GM23248 (cell line): ENCODE measurements at regions not wholly inside any gene's neighbourhood (a gene's known extent, or its start where the extent isn't known, plus 50 kb on each side); places are given as distances from the start of the nearest gene placed in this dataset.

Experiments
- DNase-seq: peaks from one replicate; pipeline ENCODE4 v3.0.0-alpha.2; 2015
- H2AFZ ChIP-seq: fragments of 200-600 bp; sonication (generic); 2 replicates; pipeline ENCODE4 v1.6.1; 2016; ENCODE audit warnings: antibody characterized with exemption
- H3F3A ChIP-seq: fragments of 200-600 bp; sonication (generic); 2 replicates; pipeline ENCODE4 v1.6.1; 2016; ENCODE audit warnings: mild to moderate bottlenecking, antibody characterized with exemption, mixed run types; ENCODE audit not compliant: insufficient read depth
- H3K27ac ChIP-seq: fragments of 200-600 bp; sonication (generic); 2 replicates; pipeline ENCODE4 v1.5.1; 2016; ENCODE audit warnings: mild to moderate bottlenecking
- H3K27me3 ChIP-seq: fragments of 200-600 bp; sonication (generic); replicated peaks from 2 replicates; pipeline ENCODE4 v1.6.1; 2016; ENCODE audit warnings: mild to moderate bottlenecking; ENCODE audit not compliant: insufficient read depth
- H3K36me3 ChIP-seq: fragments of 200-600 bp; sonication (generic); 2 replicates; pipeline ENCODE4 v1.6.1; 2016; ENCODE audit warnings: low read depth, mild to moderate bottlenecking
- H3K4me1 ChIP-seq: fragments of 200-600 bp; sonication (generic); 2 replicates; pipeline ENCODE4 v1.6.1; 2016; ENCODE audit warnings: mild to moderate bottlenecking; ENCODE audit not compliant: insufficient read depth
- H3K4me2 ChIP-seq: fragments of 200-600 bp; sonication (generic); one replicate; pipeline ENCODE4 v1.6.1; 2016; ENCODE audit warnings: mild to moderate bottlenecking; ENCODE audit not compliant: unreplicated experiment
- H3K4me3 ChIP-seq: fragments of 200-600 bp; sonication (generic); 2 replicates; pipeline ENCODE4 v1.5.1; 2016; ENCODE audit warnings: mild to moderate bottlenecking
- H3K79me2 ChIP-seq: fragments of 200-600 bp; sonication (generic); 2 replicates; pipeline ENCODE4 v1.6.1; 2016; ENCODE audit warnings: mild to moderate bottlenecking; ENCODE audit not compliant: insufficient read depth
- H3K9ac ChIP-seq: fragments of 200-600 bp; sonication (generic); 2 replicates; pipeline ENCODE4 v1.6.1; 2016; ENCODE audit warnings: mild to moderate bottlenecking
- H3K9me2 ChIP-seq: fragments of 200-600 bp; sonication (generic); 2 replicates; pipeline ENCODE4 v1.6.1; 2016; ENCODE audit warnings: mixed run types, mild to moderate bottlenecking, moderate library complexity; ENCODE audit not compliant: insufficient read depth
- H3K9me3 ChIP-seq: fragments of 200-600 bp; sonication (generic); one replicate; pipeline ENCODE4 v1.6.1; 2017; ENCODE audit warnings: low read depth
- H4K20me1 ChIP-seq: fragments of 200-600 bp; sonication (generic); 2 replicates; pipeline ENCODE4 v1.6.0; 2016; ENCODE audit not compliant: insufficient read depth
- EZH2 ChIP-seq: fragments of 200-600 bp; sonication (generic); IDR thresholded peaks from 2 replicates; pipeline ENCODE4 v1.6.1; 2018; ENCODE audit warnings: antibody characterized with exemption, mild to moderate bottlenecking; ENCODE audit not compliant: insufficient read depth, poor library complexity, severe bottlenecking
- EZH2phosphoT487 ChIP-seq: fragments of 200-600 bp; sonication (generic); IDR thresholded peaks from 2 replicates; pipeline ENCODE4 v1.6.1; 2018; ENCODE audit warnings: antibody characterized with exemption, moderate library complexity, mild to moderate bottlenecking, low read depth; ENCODE audit not compliant: insufficient read depth
- WGBS, 2 experiments: methylation state at CpG; one replicate each; pipeline ENCODE4 v1.1.6; 2015 to 2017; ENCODE audit warnings: low lambda C conversion rate in 2 of 2, low coverage in 1 of 2; ENCODE audit errors: missing lambda C conversion rate in 2 of 2; 5-methylcytosine and 5-hydroxymethylcytosine counted together
- in situ Hi-C: fragments of 300-500 bp; cut with MboI; formaldehyde crosslinking; loops from 2 replicates; pipeline ENCODE4 v1.15.0; 2020

DNA sequence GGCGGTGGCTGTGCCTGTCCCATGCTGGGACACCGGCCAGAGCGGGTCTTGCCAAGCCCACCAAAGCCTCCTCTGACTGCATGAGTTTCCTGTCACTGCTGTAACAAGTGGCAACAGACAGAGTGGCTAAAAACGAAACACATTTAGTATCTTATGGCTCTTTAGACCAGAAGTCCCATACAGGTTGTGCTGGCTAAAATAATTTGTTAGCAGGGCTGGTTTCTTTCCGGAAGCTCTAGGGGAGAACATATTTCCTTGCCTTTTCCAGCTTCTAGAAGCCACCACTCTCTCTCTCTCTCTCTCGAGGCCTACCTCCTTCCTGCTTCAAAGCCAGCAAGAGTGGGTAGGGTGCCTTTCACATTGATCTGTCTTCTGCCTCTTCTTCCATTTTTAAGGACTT lies 171.6 kb upstream of the PLPP4 start:
- Histone ChIP-seq H3K27ac (no peak overlapping the region), H3K9me2 (no peaks in the 10 kb centered on the region)
- in situ Hi-C loops: no loop called here

DNA sequence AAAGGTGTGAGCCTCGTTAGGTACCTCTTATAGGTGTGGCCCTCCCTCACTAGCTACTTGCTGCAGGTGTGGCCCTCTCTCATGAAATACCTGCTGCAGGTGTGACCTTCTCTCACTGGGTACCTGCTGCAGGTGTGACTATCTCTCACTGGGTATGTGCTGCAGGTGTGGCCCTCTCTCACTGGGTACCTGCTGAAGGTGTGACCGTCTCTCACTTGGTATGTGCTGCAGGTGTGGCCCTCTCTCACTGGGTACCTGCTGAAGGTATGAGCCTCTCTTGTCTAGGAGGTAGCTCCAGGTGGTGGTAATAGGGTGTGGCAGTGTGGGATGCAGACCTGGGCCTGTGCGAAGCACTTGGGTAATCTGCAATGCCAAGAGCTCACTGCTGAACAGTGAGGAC lies 170.7 kb upstream of the PLPP4 start:
- no peaks in the 10 kb centered on the region for H3K4me1 ChIP-seq

More for the DNA sequence above, 171.6 kb upstream of the PLPP4 start:
- 28 to 38% methylated on average over 6 of the region's 6 CpGs for WGBS, 2 experiments
- no peaks in the 10 kb centered on the region for H3F3A ChIP-seq
- H3K27me3 ChIP-seq: no peaks in the 10 kb centered on the region; the same call in 1 of the 2 replicates
- H3K9me3 ChIP-seq: no peaks in the 10 kb centered on the region
- H3K9ac ChIP-seq: no peak overlapping the region
- no peaks in the 10 kb centered on the region for H4K20me1 ChIP-seq
- no peaks in the 10 kb centered on the region for H3K4me1 ChIP-seq
- TF ChIP-seq EZH2: no peak
- no peak for TF ChIP-seq EZH2phosphoT487
- no peak overlapping the region for H2AFZ ChIP-seq
- no peak for DNase-seq
- H3K4me2 ChIP-seq: no peak overlapping the region
- no peak overlapping the region for H3K4me3 ChIP-seq
- no peaks in the 10 kb centered on the region for H3K79me2 ChIP-seq
- H3K36me3 ChIP-seq: no peaks in the 10 kb centered on the region

DNA sequence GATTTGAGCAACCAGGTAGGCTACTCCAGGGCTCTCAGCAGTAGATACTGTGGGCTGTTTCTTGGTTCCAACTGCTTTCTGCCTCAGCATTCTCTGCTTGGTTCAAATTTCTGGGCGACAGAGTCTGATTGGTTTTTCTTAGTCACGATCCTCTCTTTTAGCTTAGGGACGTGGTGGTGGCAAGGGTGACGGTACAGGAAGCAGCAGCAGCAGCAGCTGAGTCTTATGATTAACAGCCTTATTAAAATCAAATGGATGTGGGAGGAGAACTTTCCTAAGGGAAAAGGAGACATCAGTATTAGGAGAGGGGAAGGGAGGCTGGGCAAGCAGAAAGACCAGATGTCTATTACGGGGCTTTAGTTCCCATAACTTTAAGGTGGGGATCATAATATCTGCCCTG lies 156.5 kb upstream of the PLPP4 start:
- no peak overlapping the region for H3K9ac ChIP-seq
- no peak overlapping the region for H3K4me2 ChIP-seq
- in situ Hi-C loops: no loop called here
- no peak overlapping the region for H2AFZ ChIP-seq
- H4K20me1 ChIP-seq: no peaks in the 10 kb centered on the region
- no peak for DNase-seq
- H3K36me3 ChIP-seq: no peaks in the 10 kb centered on the region
- H3K79me2 ChIP-seq: no peaks in the 10 kb centered on the region
- no peaks in the 10 kb centered on the region for H3K9me3 ChIP-seq
- no peaks in the 10 kb centered on the region for H3F3A ChIP-seq
- H3K27me3 ChIP-seq: no peaks in the 10 kb centered on the region
- no peaks in the 10 kb centered on the region for H3K9me2 ChIP-seq
- H3K27ac ChIP-seq: no peak overlapping the region
- 1 to 2% methylated on average over 5 of the region's 5 CpGs for WGBS, 2 experiments
- no peak overlapping the region for H3K4me3 ChIP-seq
- H3K4me1 ChIP-seq: no peaks in the 10 kb centered on the region
- no peak for TF ChIP-seq EZH2
- TF ChIP-seq EZH2phosphoT487: no peak

More for the DNA sequence above, 170.7 kb upstream of the PLPP4 start:
- Histone ChIP-seq H3K4me2 (no peak overlapping the region), H3K27me3 (no peaks in the 10 kb centered on the region; the same call in 1 of the 2 replicates), H3K79me2 (no peaks in the 10 kb centered on the region), H3K4me3 (no peak overlapping the region), H4K20me1 (no peaks in the 10 kb centered on the region), H3K9ac (no peak overlapping the region), H3K36me3 (no peaks in the 10 kb centered on the region), H3K27ac (no peak overlapping the region), H2AFZ (no peak overlapping the region), H3F3A (no peaks in the 10 kb centered on the region), H3K9me2 (no peaks in the 10 kb centered on the region), H3K9me3 (no peaks in the 10 kb centered on the region)
- WGBS, 2 experiments: 36% methylated on average over 3 of the region's 3 CpGs
- TF ChIP-seq EZH2: no peak
- no peak for TF ChIP-seq EZH2phosphoT487
- no peak for DNase-seq
- in situ Hi-C loops: no loop called here

DNA sequence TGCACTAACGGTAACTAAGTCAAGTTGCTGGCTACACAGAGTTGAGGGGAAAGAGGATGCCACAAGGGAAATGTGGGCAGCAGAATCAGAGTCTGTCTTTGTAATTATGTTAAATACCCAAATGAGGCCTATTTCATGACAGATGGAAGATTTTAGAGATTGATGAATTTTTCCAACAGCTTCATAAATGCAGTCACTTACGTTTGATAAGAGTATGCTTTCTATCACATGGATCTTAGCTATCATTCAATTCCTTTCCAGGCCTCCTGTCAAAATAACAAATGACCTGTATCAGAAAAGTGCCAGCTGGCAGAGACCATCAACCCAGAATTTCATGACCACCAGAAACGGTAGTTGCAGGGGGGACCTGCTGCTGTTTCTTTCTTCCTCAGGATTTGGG lies 148.4 kb upstream of the PLPP4 start:
- H2AFZ ChIP-seq: no peak overlapping the region
- H3K4me3 ChIP-seq: no peak overlapping the region
- H4K20me1 ChIP-seq: no peaks in the 10 kb centered on the region
- no peaks in the 10 kb centered on the region for H3K79me2 ChIP-seq
- no peaks in the 10 kb centered on the region for H3K9me2 ChIP-seq
- no peaks in the 10 kb centered on the region for H3K36me3 ChIP-seq
- WGBS, 2 experiments: 17 to 24% methylated on average over 3 of the region's 3 CpGs
- H3F3A ChIP-seq: no peaks in the 10 kb centered on the region
- no peaks in the 10 kb centered on the region; the same call in none of the 2 replicates for H3K27me3 ChIP-seq
- no peaks in the 10 kb centered on the region for H3K9me3 ChIP-seq
- TF ChIP-seq EZH2phosphoT487 (no peak), EZH2 (no peak)
- in situ Hi-C loops: no loop called here
- no peak for DNase-seq
- no peak overlapping the region for H3K4me2 ChIP-seq
- no peak overlapping the region for H3K9ac ChIP-seq
- no peak overlapping the region for H3K27ac ChIP-seq
- H3K4me1 ChIP-seq: no peaks in the 10 kb centered on the region

DNA sequence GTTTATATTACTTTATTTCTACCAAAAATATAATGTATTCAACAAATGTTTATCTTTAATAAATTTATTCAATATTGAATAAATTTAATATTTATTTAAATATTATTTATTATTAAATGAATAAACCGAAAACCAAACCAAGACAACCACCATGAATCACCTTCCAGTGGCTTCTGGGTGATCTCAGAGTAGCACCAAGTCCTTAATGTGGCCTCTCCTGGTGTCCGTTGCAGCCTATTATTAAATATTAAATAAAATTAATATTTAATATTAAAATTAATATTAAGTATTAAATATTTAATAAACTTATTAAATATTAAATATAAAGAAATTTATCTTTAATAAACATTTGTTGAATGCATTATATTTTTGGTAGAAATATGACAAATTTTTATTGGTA lies 143.3 kb upstream of the PLPP4 start:
- WGBS, 2 experiments: 21 to 33% methylated on average over 2 of the region's 2 CpGs

More for the DNA sequence above, 143.3 kb upstream of the PLPP4 start:
- no peak for TF ChIP-seq EZH2
- no peak for TF ChIP-seq EZH2phosphoT487
- Histone ChIP-seq H3F3A (no peaks in the 10 kb centered on the region), H3K79me2 (no peaks in the 10 kb centered on the region), H3K27ac (no peak overlapping the region), H3K4me3 (no peak overlapping the region), H3K9me2 (no peaks in the 10 kb centered on the region), H4K20me1 (no peaks in the 10 kb centered on the region), H2AFZ (no peak overlapping the region), H3K9ac (no peak overlapping the region), H3K4me1 (no peaks in the 10 kb centered on the region), H3K4me2 (no peak overlapping the region), H3K27me3 (no peaks in the 10 kb centered on the region; the same call in none of the 2 replicates), H3K9me3 (no peaks in the 10 kb centered on the region), H3K36me3 (no peaks in the 10 kb centered on the region)
- in situ Hi-C loops: no loop called here
- DNase-seq: no peak
